ENCODE measurements at regions not wholly inside any gene's neighbourhood (a gene's known extent, or its start where the extent isn't known, plus 50 kb on each side); places are given as distances from the start of the nearest gene placed in this dataset.

GRCh38 chr5:152912924-152913323 lies 507.8 kb upstream of the NMUR2 start:
- Histone ChIP-seq H4K20me1 (ENCODE audit: insufficient read depth) (no peaks in the 10 kb centered on the region), H3K9me3 (ENCODE audit: control insufficient read depth in 1 of 2, insufficient read depth in 1 of 2, low read depth in 1 of 2, low read length in 2 of 2) (no peaks in the 10 kb centered on the region; a peak in 1 of 4 replicates), H3K79me2 (ENCODE audit: insufficient read depth, low read length) (no peaks in the 10 kb centered on the region), H3K4me1 (ENCODE audit: control insufficient read depth in 1 of 2, insufficient read depth in 2 of 2, low read length in 2 of 2) (no peaks in the 10 kb centered on the region), H3K27ac (ENCODE audit: low read depth, low read length) (no peak overlapping the region), H3K9ac (ENCODE audit: low read length) (no peak overlapping the region), H3K9me2 (ENCODE audit: insufficient read depth) (no peaks in the 10 kb centered on the region), H2AFZ (ENCODE audit: low read depth, low read length, poor library complexity, severe bottlenecking) (no peak overlapping the region), H3K4me3 (replicated peaks in 1 of 2; ENCODE audit: low read depth in 1 of 2, low read length in 2 of 2) (no peak overlapping the region), H3K27me3 (ENCODE audit: insufficient read depth, low read length) (no peaks in the 10 kb centered on the region), H3K4me2 (ENCODE audit: low read length) (no peak overlapping the region), H3K36me3 (ENCODE audit: control insufficient read depth in 1 of 2, insufficient read depth in 2 of 2, low read length in 2 of 2) (no peaks in the 10 kb centered on the region)
- intact Hi-C loops (cut with micrococcal nuclease) = no loop called here
- DNase-seq (ENCODE audit: low read depth, low spot score) (no peak), ATAC-seq (no peak)
- TF ChIP-seq ATF3 (IDR thresholded peaks at IDR 0.05) = no peak
- TF ChIP-seq ZFX (IDR thresholded peaks at IDR 0.05) = no peak
- no peak for TF ChIP-seq POLR2A (IDR thresholded peaks at IDR 0.05; ENCODE audit: borderline replicate concordance, extremely low read depth, insufficient read depth, insufficient read length)
- RAD21 ChIA-PET (ENCODE audit: low non-redundant PET in 1 of 2, low total read pairs in 2 of 2, uncharacterized antibody in 2 of 2, unreplicated experiment in 2 of 2) = no interaction called here
- no TSS peak for BruUV-seq (replicated peaks)
- CTCF ChIA-PET = no interaction called here
- POLR2A ChIA-PET = no interaction called here

GRCh38 chr5:152932621-152933020 lies 527.5 kb upstream of the NMUR2 start:
- H4K20me1 ChIP-seq (ENCODE audit: insufficient read depth) = no peaks in the 10 kb centered on the region
- no peak overlapping the region for H3K4me2 ChIP-seq (ENCODE audit: low read length)
- H2AFZ ChIP-seq (ENCODE audit: low read depth, low read length, poor library complexity, severe bottlenecking) = no peak overlapping the region
- H3K9me2 ChIP-seq (ENCODE audit: insufficient read depth) = no peaks in the 10 kb centered on the region
- ATAC-seq (no peak), DNase-seq (ENCODE audit: low read depth, low spot score) (no peak)
- no peaks in the 10 kb centered on the region for H3K4me1 ChIP-seq (ENCODE audit: control insufficient read depth in 1 of 2, insufficient read depth in 2 of 2, low read length in 2 of 2)
- POLR2A ChIA-PET = no interaction called here
- no peak overlapping the region for H3K4me3 ChIP-seq (replicated peaks in 1 of 2; ENCODE audit: low read depth in 1 of 2, low read length in 2 of 2)
- no TSS peak for BruUV-seq (replicated peaks)
- H3K27me3 ChIP-seq (ENCODE audit: insufficient read depth, low read length) = no peaks in the 10 kb centered on the region
- CTCF ChIA-PET = no interaction called here
- H3K9ac ChIP-seq (ENCODE audit: low read length) = no peak overlapping the region
- H3K36me3 ChIP-seq (ENCODE audit: control insufficient read depth in 1 of 2, insufficient read depth in 2 of 2, low read length in 2 of 2) = no peaks in the 10 kb centered on the region
- H3K9me3 ChIP-seq (ENCODE audit: control insufficient read depth in 1 of 2, insufficient read depth in 1 of 2, low read depth in 1 of 2, low read length in 2 of 2) = peaks cover 4 to 7% of the 10 kb centered on the region in 2 experiments; a peak in 2 of 4 replicates
- TF ChIP-seq MAX (IDR thresholded peaks at IDR 0.05) = no peak
- intact Hi-C loops (cut with micrococcal nuclease) = no loop called here
- H3K79me2 ChIP-seq (ENCODE audit: insufficient read depth, low read length) = no peaks in the 10 kb centered on the region
- RAD21 ChIA-PET (ENCODE audit: low non-redundant PET in 1 of 2, low total read pairs in 2 of 2, uncharacterized antibody in 2 of 2, unreplicated experiment in 2 of 2) = no interaction called here
- no peak overlapping the region for H3K27ac ChIP-seq (ENCODE audit: low read depth, low read length)
